GM18858 (cell line): ENCODE measurements at regions not wholly inside any gene's neighbourhood (a gene's known extent, or its start where the extent isn't known, plus 50 kb on each side); places are given as distances from the start of the nearest gene placed in this dataset.
"Not testable (repeated sequence)": the region's sequence is repeated elsewhere in the genome, so short reads cannot be mapped to it uniquely, and the experiment has no call there.

ENCODE experiments used
- ATAC-seq: cut with Tn5 transposase; IDR thresholded peaks from one replicate; pipeline ENCODE4 v1.9.1; 2021; ENCODE audit not compliant: unreplicated experiment

DNA sequence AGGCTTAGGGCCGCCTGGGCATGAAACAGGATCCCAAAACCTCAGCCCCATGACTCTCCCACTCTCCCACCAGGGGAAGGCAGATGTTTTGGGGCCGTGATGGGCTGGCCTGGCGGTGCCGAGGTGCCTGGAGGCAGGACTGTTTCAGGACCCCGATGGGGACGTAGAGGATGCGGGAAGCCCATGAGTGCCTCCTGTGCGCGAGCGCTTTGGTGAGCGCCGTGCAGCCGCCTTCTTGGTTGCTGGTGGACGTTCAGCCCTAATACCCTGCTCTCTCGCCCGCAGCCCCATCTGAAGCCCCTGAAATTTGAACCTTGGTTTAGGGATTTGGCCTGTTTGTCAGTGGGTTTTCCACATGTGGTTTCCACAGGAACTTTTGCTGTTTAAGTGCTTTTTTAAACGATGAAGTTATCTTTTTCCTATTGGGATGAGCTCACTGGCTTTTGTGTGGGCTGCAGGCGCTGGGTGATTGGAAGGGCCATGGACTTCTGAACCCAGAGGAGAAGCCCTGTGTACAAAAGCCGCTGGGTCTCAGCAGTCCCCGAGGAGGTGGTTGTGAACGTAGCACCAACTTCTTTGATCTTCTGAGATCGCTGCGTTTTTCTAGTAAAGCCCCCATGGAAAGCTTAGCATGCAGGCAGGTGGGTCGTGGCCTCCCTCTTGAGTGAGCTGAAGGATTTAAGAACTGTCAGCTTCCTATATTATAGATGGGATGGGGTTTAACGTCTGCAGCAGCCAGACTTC, 145.7 kb downstream of the NPIPB11 start:
- ATAC-seq: not testable (repeated sequence)

DNA sequence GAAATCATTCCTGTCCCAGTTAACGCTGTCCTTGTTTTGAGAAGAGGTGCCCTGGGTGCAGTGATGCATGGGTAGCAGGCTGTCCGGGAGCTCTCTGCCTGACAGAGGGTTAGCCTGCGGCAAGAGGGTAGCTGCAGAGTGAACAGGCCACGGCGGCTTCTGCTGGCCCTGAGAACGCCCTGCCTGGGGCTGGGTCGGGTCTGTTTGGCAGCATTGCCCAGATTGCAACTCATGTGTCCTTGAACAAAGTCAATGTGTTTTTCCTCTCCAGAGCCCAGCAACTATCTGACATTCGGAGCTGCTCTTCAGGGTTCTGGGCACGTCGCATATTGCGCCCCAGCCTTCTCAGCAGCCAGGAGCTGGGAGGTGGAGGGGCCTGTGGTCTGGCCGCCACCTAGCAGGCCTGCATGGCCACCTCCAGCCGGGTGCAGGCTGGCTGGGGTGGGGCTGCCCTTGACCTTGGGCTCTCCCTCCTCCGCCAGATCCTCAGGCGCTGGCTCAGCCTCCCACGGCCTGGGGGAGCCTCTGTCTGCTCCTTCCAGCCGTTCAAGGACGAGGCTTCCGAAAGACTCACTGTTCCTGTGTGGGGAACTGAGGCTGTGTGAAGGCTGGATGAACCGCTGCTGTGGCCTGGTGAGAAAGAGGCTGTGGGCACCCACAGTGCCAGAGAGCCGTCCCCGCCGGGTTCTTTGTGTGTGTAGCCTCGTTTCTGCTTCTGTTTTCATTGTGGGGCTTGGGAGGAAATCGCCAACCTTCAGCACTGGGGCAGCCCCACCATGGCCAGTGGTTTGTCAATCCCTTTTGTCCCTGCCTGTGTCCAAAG, 146.7 kb downstream of the NPIPB11 start:
- ATAC-seq: not testable (repeated sequence)

- ATAC-seq: not testable (repeated sequence)
Measured at GRCh38 chr16:29258946-29259634, 147.4 kb downstream of the NPIPB11 start.

- ATAC-seq: not testable (repeated sequence)
Measured at GRCh38 chr16:29257419-29258336, 148.8 kb downstream of the NPIPB11 start.

- no peak for ATAC-seq
Measured at GRCh38 chr16:29256501-29256981, 150.0 kb downstream of the NPIPB11 start.

DNA sequence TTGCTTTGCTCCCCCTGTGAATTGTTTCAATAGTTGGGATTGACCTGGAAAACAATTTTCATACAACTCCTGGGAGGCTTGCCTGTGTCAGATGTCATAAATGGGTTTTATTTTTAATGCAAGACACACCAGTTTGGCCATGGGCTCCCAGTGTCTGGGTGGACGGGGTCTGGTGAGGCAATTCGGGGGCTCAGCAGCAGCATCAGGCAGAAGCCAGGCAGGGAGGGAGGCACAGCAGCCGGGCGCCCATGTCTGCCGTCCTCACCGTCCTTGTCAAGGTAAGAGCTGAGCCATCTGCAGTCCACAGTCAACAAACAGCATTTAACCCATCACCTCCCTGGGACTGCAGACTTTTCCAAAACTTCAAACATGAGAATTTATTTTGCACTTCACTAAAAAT, 150.6 kb downstream of the NPIPB11 start:
- not testable (repeated sequence) for ATAC-seq

- ATAC-seq: not testable (repeated sequence)
Measured at GRCh38 chr16:29255496-29255796, 151.1 kb downstream of the NPIPB11 start.

- ATAC-seq: no peak
Measured at GRCh38 chr16:29254676-29255495, 151.6 kb downstream of the NPIPB11 start.

- ATAC-seq: not testable (repeated sequence)
Measured at GRCh38 chr16:29253716-29254590, 152.6 kb downstream of the NPIPB11 start.

- ATAC-seq: not testable (repeated sequence)
Measured at GRCh38 chr16:29253066-29253590, 153.4 kb downstream of the NPIPB11 start.

GRCh38 chr16:29252311-29252710, 154.2 kb downstream of the NPIPB11 start:
- not testable (repeated sequence) for ATAC-seq

- not testable (repeated sequence) for ATAC-seq
Measured at GRCh38 chr16:29251571-29252011, 154.9 kb downstream of the NPIPB11 start.

DNA sequence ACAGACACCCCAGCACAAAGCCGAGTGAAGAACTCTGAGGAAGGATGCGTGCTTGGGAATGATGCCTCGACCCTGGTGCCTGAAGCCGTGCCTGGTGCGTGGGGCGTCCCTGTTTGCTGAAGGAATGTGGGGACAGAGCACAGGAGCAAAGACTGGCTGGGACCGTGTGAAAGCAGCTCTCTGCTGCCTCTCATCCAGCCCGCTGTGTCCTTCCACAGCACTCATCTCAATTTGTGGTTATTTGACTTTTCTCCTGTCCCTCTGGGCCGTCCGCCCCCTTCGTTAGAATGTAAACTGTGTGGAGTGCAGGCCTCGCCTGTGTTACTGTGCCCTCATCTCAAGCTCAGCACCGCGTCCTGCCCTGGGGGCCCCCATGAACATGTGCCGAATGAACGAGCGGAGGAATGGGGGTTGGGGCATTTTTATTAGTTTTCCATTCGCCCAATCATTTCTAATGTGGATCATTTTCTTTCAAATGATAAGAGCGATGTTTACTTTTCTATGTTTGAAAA, 155.5 kb downstream of the NPIPB11 start:
- not testable (repeated sequence) for ATAC-seq

- ATAC-seq: not testable (repeated sequence)
Measured at GRCh38 chr16:29250469-29250868, 156.0 kb downstream of the NPIPB11 start.

DNA sequence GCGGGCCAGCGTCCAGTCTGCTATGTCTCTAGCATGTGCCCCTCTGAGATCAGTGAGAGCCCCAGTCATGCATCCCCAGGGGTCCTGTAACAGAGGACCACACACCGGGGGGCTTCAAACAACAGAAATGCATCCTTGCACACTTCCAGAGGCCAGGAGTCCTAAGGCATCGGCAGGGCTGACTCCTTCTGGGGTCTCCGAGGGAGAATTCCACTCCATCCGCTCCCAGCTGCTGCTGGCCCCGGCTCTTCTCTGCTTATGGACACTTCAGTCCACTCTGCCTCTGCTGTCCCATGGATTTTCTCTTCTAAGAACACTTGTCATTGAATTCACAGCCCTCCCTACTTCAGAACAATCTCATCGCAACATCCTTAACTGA, 157.6 kb downstream of the NPIPB11 start:
- ATAC-seq: not testable (repeated sequence)

GRCh38 chr16:29248306-29248939, 158.1 kb downstream of the NPIPB11 start:
- ATAC-seq: not testable (repeated sequence)

- not testable (repeated sequence) for ATAC-seq
Measured at GRCh38 chr16:29246091-29246490, 160.4 kb downstream of the NPIPB11 start.

DNA sequence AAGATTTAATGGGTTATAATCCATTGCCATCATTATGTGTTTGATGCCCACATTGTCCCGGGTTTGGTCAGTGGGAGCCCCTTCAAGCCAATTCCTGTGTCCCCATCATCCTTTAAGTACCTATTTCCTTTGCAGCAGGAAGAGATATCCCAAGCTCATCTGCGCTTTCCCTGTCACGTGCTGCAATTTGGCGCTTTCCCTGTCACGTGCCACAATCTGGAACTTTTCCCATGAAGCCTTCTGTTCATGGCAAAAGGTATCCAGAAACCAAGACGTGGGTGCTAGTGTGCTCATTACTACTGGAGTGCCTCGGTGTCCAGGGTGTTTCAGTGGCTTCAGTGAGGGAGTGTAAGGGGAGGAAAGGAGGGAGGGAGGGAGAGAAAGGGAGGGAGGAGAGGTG, 168.5 kb downstream of the NPIPB11 start:
- no peak for ATAC-seq
